Hepatocyte (in vitro differentiated cells): ENCODE measurements at regions not wholly inside any gene's neighbourhood (a gene's known extent, or its start where the extent isn't known, plus 50 kb on each side); places are given as distances from the start of the nearest gene placed in this dataset.

Experiments
- DNase-seq: peaks from one replicate; pipeline ENCODE4 v3.0.0-alpha.2; 2016; ENCODE audit warnings: low spot score
- H2AFZ ChIP-seq: fragments of 200-600 bp; sonication (generic); 2 replicates; pipeline ENCODE4 v1.6.0; 2016; ENCODE audit warnings: antibody characterized with exemption, mild to moderate bottlenecking
- H3K27ac ChIP-seq: fragments of 200-600 bp; sonication (generic); 2 replicates; pipeline ENCODE4 v1.5.1; 2016; ENCODE audit warnings: mild to moderate bottlenecking
- H3K27me3 ChIP-seq: fragments of 200-600 bp; sonication (generic); 2 replicates; pipeline ENCODE4 v1.6.1; 2016
- H3K36me3 ChIP-seq: fragments of 200-600 bp; sonication (generic); replicated peaks from 2 replicates; pipeline ENCODE4 v1.5.1; 2016; ENCODE audit warnings: low read depth; ENCODE audit not compliant: insufficient read depth
- H3K4me1 ChIP-seq: fragments of 200-600 bp; sonication (generic); 2 replicates; pipeline ENCODE4 v1.5.1; 2016; ENCODE audit warnings: mild to moderate bottlenecking, moderate library complexity; ENCODE audit not compliant: insufficient read depth
- H3K4me2 ChIP-seq: fragments of 200-600 bp; sonication (generic); 2 replicates; pipeline ENCODE4 v1.6.0; 2016
- H3K4me3 ChIP-seq: fragments of 200-600 bp; sonication (generic); 2 replicates; pipeline ENCODE4 v1.5.1; 2016; ENCODE audit warnings: mild to moderate bottlenecking
- H3K79me2 ChIP-seq: fragments of 200-600 bp; sonication (generic); 2 replicates; pipeline ENCODE4 v1.6.0; 2017; ENCODE audit warnings: mild to moderate bottlenecking
- H3K9me2 ChIP-seq: fragments of 200-600 bp; sonication (generic); replicated peaks from 2 replicates; pipeline ENCODE4 v1.6.0; 2017; ENCODE audit warnings: mild to moderate bottlenecking; ENCODE audit not compliant: insufficient read depth
- H3K9me3 ChIP-seq: fragments of 200-600 bp; sonication (generic); 2 replicates; pipeline ENCODE4 v1.5.1; 2016; ENCODE audit warnings: low read depth, mild to moderate bottlenecking
- H4K20me1 ChIP-seq: fragments of 200-600 bp; sonication (generic); 2 replicates; pipeline ENCODE4 v1.6.0; 2016; ENCODE audit warnings: mild to moderate bottlenecking; ENCODE audit not compliant: insufficient read depth, poor library complexity, severe bottlenecking
- EZH2 ChIP-seq: fragments of 200-600 bp; sonication (generic); IDR thresholded peaks from 2 replicates; pipeline ENCODE4 v1.6.1; 2016; ENCODE audit warnings: antibody characterized with exemption, mild to moderate bottlenecking, borderline replicate concordance
- EZH2phosphoT487 ChIP-seq: fragments of 200-600 bp; sonication (generic); IDR thresholded peaks from one replicate; pipeline ENCODE4 v1.6.1; 2018; ENCODE audit warnings: antibody characterized with exemption, mild to moderate bottlenecking, low read depth, moderate library complexity; ENCODE audit not compliant: unreplicated experiment, severe bottlenecking
- WGBS: methylation state at CpG from one replicate; pipeline ENCODE4 v1.1.6; 2016; ENCODE audit warnings: low lambda C conversion rate; ENCODE audit errors: missing lambda C conversion rate; 5-methylcytosine and 5-hydroxymethylcytosine counted together
- TF ChIP-seq, protein P1 (sequence below): fragments of 200-600 bp; sonication (generic); IDR thresholded peaks from 2 replicates; pipeline ENCODE4 v1.5.1; 2016; ENCODE audit warnings: antibody characterized with exemption, mild to moderate bottlenecking; ENCODE audit not compliant: poor library complexity

- no peak for DNase-seq
- Histone ChIP-seq H2AFZ (no peak overlapping the region), H3K27me3 (no peaks in the 10 kb centered on the region), H3K4me2 (no peak overlapping the region), H3K79me2 (no peaks in the 10 kb centered on the region), H3K9me3 (no peaks in the 10 kb centered on the region), H3K27ac (no peak overlapping the region), H3K9me2 (no peaks in the 10 kb centered on the region), H3K4me3 (no peak overlapping the region), H3K36me3 (no peaks in the 10 kb centered on the region), H3K4me1 (no peaks in the 10 kb centered on the region), H4K20me1 (no peaks in the 10 kb centered on the region)
- TF ChIP-seq EZH2, result no peak
- TF ChIP-seq, protein P1, sequence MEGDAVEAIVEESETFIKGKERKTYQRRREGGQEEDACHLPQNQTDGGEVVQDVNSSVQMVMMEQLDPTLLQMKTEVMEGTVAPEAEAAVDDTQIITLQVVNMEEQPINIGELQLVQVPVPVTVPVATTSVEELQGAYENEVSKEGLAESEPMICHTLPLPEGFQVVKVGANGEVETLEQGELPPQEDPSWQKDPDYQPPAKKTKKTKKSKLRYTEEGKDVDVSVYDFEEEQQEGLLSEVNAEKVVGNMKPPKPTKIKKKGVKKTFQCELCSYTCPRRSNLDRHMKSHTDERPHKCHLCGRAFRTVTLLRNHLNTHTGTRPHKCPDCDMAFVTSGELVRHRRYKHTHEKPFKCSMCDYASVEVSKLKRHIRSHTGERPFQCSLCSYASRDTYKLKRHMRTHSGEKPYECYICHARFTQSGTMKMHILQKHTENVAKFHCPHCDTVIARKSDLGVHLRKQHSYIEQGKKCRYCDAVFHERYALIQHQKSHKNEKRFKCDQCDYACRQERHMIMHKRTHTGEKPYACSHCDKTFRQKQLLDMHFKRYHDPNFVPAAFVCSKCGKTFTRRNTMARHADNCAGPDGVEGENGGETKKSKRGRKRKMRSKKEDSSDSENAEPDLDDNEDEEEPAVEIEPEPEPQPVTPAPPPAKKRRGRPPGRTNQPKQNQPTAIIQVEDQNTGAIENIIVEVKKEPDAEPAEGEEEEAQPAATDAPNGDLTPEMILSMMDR, result no peak
- 43% methylated on average over 2 of the region's 2 CpGs for WGBS
Observed at GRCh38 chr1:234933475-234933874, 195.2 kb downstream of the TOMM20 start.

- Histone ChIP-seq H3K9me2 (no peaks in the 10 kb centered on the region), H3K79me2 (no peaks in the 10 kb centered on the region), H3K27ac (no peak overlapping the region), H3K4me3 (no peak overlapping the region), H2AFZ (no peak overlapping the region), H3K27me3 (no peaks in the 10 kb centered on the region), H3K4me2 (no peak overlapping the region), H3K36me3 (no peaks in the 10 kb centered on the region), H3K4me1 (no peaks in the 10 kb centered on the region), H4K20me1 (no peaks in the 10 kb centered on the region), H3K9me3 (no peaks in the 10 kb centered on the region)
- no peak for TF ChIP-seq EZH2phosphoT487
- TF ChIP-seq, protein P1, result no peak
- TF ChIP-seq EZH2, result no peak
- DNase-seq, result no peak
- 96% methylated on average over 15 of the region's 15 CpGs for WGBS
Observed at GRCh38 chr1:234932511-234933430, 195.9 kb downstream of the TOMM20 start.

GRCh38 chr1:234932106-234932505 lies 196.5 kb downstream of the TOMM20 start:
- 91% methylated on average over 12 of the region's 12 CpGs for WGBS
- H3K4me1 ChIP-seq, result peaks cover 2% of the 10 kb centered on the region
- no peaks in the 10 kb centered on the region for H3K36me3 ChIP-seq
- no peak for TF ChIP-seq EZH2
- TF ChIP-seq EZH2phosphoT487, result no peak
- H3K27me3 ChIP-seq, result no peaks in the 10 kb centered on the region
- no peak overlapping the region for H3K4me3 ChIP-seq
- no peaks in the 10 kb centered on the region for H3K79me2 ChIP-seq
- no peak overlapping the region for H3K27ac ChIP-seq
- H3K9me3 ChIP-seq, result no peaks in the 10 kb centered on the region
- DNase-seq, result no peak
- H3K9me2 ChIP-seq, result no peaks in the 10 kb centered on the region
- H3K4me2 ChIP-seq, result no peak overlapping the region
- no peaks in the 10 kb centered on the region for H4K20me1 ChIP-seq
- no peak overlapping the region for H2AFZ ChIP-seq

- Histone ChIP-seq H4K20me1 (no peaks in the 10 kb centered on the region), H3K36me3 (no peaks in the 10 kb centered on the region), H3K27ac (no peak overlapping the region), H3K9me3 (no peaks in the 10 kb centered on the region), H3K4me3 (no peak overlapping the region), H3K27me3 (no peaks in the 10 kb centered on the region), H3K9me2 (no peaks in the 10 kb centered on the region), H2AFZ (no peak overlapping the region), H3K4me1 (peaks cover 8% of the 10 kb centered on the region), H3K79me2 (no peaks in the 10 kb centered on the region), H3K4me2 (no peak overlapping the region)
- no peak for DNase-seq
- 87% methylated on average over 4 of the region's 4 CpGs for WGBS
- TF ChIP-seq EZH2 (no peak), EZH2phosphoT487 (no peak)
- TF ChIP-seq, protein P1, result no peak
Observed at GRCh38 chr1:234931404-234931973, 197.1 kb downstream of the TOMM20 start.
